Activated CD8-positive, alpha-beta T cell treated with anti-CD3 and anti-CD28 coated beads for 36 hours (primary cell): ENCODE measurements at regions not wholly inside any gene's neighbourhood (a gene's known extent, or its start where the extent isn't known, plus 50 kb on each side); places are given as distances from the start of the nearest gene placed in this dataset.
"Not testable (repeated sequence)": the region's sequence is repeated elsewhere in the genome, so short reads cannot be mapped to it uniquely, and the experiment has no call there.

Experiments used
- ATAC-seq: fragments of 200-7000 bp; cut with Tn5 transposase; one replicate; pipeline ENCODE4 v1.10.0; 2021; ENCODE audit warnings: mild to moderate bottlenecking, moderate library complexity
- CTCF ChIA-PET: fragments of 350-600 bp; sonication (Branson Sonifier 250); formaldehyde crosslinking; loops from one replicate; lab custom pipeline; 2021; ENCODE audit warnings: antibody characterized with exemption; lab: Charles Lee
- POLR2A ChIA-PET: fragments of 350-600 bp; sonication (Branson Sonifier 250); formaldehyde crosslinking; loops from one replicate; lab custom pipeline; 2021; ENCODE audit warnings: antibody characterized with exemption; lab: Charles Lee
- DNase-seq: peaks from one replicate; pipeline ENCODE4 v3.0.0-alpha.2; 2020
- H3K27ac Mint-ChIP-seq: one replicate; pipeline ENCODE4 v1.8.0; 2021; ENCODE audit warnings: mild to moderate bottlenecking, mixed read lengths
- H3K27me3 Mint-ChIP-seq: one replicate; pipeline ENCODE4 v1.8.0; 2021; ENCODE audit warnings: mixed read lengths
- H3K36me3 Mint-ChIP-seq: one replicate; pipeline ENCODE4 v1.8.0; 2021; ENCODE audit warnings: low read depth, mixed read lengths
- H3K4me1 Mint-ChIP-seq: one replicate; pipeline ENCODE4 v1.8.0; 2021; ENCODE audit warnings: low read depth, mixed read lengths
- H3K4me3 Mint-ChIP-seq: one replicate; pipeline ENCODE4 v1.8.0; 2021; ENCODE audit warnings: mild to moderate bottlenecking, moderate library complexity, mixed read lengths
- H3K9me3 Mint-ChIP-seq: one replicate; pipeline ENCODE4 v1.8.0; 2021; ENCODE audit warnings: mixed read lengths
- intact Hi-C: fragments of 100-400 bp; cut with micrococcal nuclease; formaldehyde crosslinking; loops from one replicate; pipeline ENCODE4 v1.10.0; 2022
- TF ChIP-seq, protein P1 (sequence below): fragments of 200-600 bp; IDR thresholded peaks from one replicate; pipeline ENCODE4 v1.8.0; 2022; ENCODE audit warnings: antibody characterized with exemption, mild to moderate bottlenecking

DNA sequence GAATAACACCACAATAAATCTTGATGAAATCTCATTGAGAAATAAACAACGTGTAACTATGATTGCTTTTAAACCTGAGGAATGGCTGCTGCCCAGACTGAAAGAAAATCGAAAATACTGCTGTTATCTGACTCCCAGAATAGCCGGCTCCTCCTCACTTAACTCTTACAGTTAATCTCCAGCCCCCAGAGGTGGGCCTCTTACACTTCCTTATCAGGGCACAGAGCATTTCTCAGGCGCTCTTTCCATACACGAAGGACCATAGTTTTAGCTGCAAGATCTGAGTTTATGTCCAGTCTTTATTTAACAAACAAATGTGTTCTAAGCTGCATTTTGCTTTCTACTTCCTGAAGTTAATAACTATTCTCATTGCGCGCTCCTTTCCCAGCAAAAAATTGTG lies 206.9 kb downstream of the MAP2K4 start:
- no peak for DNase-seq
- POLR2A ChIA-PET: no interaction called here
- no peaks in the 10 kb centered on the region for H3K9me3 Mint-ChIP-seq
- TF ChIP-seq, protein P1, sequence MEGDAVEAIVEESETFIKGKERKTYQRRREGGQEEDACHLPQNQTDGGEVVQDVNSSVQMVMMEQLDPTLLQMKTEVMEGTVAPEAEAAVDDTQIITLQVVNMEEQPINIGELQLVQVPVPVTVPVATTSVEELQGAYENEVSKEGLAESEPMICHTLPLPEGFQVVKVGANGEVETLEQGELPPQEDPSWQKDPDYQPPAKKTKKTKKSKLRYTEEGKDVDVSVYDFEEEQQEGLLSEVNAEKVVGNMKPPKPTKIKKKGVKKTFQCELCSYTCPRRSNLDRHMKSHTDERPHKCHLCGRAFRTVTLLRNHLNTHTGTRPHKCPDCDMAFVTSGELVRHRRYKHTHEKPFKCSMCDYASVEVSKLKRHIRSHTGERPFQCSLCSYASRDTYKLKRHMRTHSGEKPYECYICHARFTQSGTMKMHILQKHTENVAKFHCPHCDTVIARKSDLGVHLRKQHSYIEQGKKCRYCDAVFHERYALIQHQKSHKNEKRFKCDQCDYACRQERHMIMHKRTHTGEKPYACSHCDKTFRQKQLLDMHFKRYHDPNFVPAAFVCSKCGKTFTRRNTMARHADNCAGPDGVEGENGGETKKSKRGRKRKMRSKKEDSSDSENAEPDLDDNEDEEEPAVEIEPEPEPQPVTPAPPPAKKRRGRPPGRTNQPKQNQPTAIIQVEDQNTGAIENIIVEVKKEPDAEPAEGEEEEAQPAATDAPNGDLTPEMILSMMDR: no peak
- H3K4me1 Mint-ChIP-seq: no peaks in the 10 kb centered on the region
- CTCF ChIA-PET: no interaction called here
- no peak overlapping the region for H3K27ac Mint-ChIP-seq
- no peaks in the 10 kb centered on the region for H3K27me3 Mint-ChIP-seq
- no peak for ATAC-seq
- intact Hi-C loops: no loop called here
- no peak overlapping the region for H3K4me3 Mint-ChIP-seq
- no peaks in the 10 kb centered on the region for H3K36me3 Mint-ChIP-seq

DNA sequence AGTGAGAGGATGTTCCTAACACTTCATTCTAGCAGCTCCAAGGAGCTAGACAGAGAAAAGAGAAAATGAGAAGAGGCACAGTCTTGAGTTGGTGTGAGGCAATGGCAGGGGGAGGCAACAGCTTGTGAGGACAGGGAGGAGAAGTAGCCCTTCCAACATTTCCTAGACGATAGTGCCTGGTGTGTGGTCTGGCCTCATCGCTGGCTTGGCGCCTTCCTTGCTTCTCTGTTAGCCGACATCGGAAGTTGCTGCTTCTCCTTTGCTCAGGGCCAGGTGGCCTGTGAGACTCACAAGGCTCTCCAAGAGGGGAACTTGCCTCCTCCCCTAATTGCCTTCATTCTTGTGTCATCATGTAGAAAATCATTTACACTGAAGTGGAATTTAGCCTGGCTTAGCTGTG lies 208.7 kb downstream of the MAP2K4 start:
- DNase-seq (no peak), ATAC-seq (no peak)
- Mint-ChIP-seq H3K4me1 (no peaks in the 10 kb centered on the region), H3K27ac (no peak overlapping the region), H3K4me3 (no peak overlapping the region), H3K27me3 (no peaks in the 10 kb centered on the region), H3K36me3 (no peaks in the 10 kb centered on the region), H3K9me3 (no peaks in the 10 kb centered on the region)
- intact Hi-C loops: no loop called here
- TF ChIP-seq, protein P1: no peak
- ChIA-PET POLR2A (no interaction called here), CTCF (no interaction called here)

DNA sequence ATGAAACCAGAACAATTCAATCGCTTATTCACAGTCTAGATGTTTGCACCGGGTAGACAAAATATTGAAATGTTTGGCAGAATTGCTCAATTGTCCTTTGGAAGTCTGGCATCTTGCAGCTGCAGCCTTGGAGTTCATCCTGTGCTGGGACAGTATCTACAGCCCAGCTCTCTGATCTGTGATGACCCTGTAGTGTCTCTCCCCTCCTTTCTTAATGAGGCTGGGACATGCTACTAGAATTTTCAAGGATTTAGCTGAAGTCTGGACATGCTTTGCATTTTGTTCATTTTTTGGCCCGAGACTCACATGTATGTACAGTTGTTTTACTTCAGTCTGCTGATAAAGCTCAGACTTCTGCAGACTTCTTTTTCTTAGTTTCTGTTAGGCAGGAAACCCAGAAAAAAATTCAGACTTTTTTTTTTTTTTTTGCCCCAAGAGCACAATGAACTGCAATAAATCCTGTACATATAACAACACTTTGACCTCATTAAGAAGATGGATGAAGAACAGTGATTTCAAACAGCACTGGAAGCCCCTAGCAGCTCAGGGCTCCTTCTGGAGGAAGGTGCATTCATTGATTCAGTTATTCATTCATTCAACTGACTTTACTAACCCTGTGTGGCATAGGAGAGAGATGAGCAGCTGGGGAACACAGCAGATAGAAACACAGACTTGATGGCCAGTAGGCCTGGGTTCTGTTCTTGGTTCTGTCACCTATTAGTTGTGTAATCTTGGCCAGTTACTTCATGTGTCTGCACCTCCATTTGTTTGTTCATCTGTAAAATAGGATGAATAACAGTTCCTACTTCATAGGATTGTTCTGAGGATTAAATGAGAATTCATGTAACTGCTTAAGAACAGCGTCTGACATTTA lies 210.0 kb downstream of the MAP2K4 start:
- ChIA-PET CTCF (no interaction called here), POLR2A (interaction anchor here (0.6 kb wide), 1 partner anchor 58 kb away, joined by 3 read pairs; no protein-coding TSS in a partner anchor)
- no peak overlapping the region for H3K27ac Mint-ChIP-seq
- TF ChIP-seq, protein P1: no peak
- H3K9me3 Mint-ChIP-seq: no peaks in the 10 kb centered on the region
- no peak overlapping the region for H3K4me3 Mint-ChIP-seq
- no peaks in the 10 kb centered on the region for H3K4me1 Mint-ChIP-seq
- DNase-seq: no peak
- ATAC-seq: no peak
- intact Hi-C loops: no loop called here
- no peaks in the 10 kb centered on the region for H3K27me3 Mint-ChIP-seq
- H3K36me3 Mint-ChIP-seq: no peaks in the 10 kb centered on the region

DNA sequence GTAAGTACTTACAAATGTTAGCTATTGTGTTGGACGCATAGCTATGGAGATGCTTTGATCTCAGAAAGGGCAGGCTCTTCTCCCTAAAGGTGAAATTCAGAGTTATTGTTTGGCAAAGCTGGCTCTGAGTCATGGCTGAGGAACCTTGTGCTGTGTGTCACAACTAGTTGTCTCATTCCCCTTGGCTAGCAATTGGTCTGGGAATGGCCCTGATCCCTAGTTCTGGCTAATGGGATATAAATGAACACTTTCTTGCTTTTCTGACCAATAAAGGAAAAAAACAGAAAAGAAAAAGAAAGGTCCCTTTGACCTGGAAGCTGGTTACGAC lies 210.6 kb downstream of the MAP2K4 start:
- CTCF ChIA-PET: no interaction called here
- POLR2A ChIA-PET: interaction anchor here (0.6 kb wide), 1 partner anchor 57 kb away, joined by 3 read pairs; no protein-coding TSS in a partner anchor
- no peaks in the 10 kb centered on the region for H3K9me3 Mint-ChIP-seq
- no peaks in the 10 kb centered on the region for H3K27me3 Mint-ChIP-seq
- TF ChIP-seq, protein P1: no peak
- H3K36me3 Mint-ChIP-seq: no peaks in the 10 kb centered on the region
- intact Hi-C loops: no loop called here
- ATAC-seq: no peak
- DNase-seq: no peak
- H3K4me1 Mint-ChIP-seq: no peaks in the 10 kb centered on the region
- no peak overlapping the region for H3K27ac Mint-ChIP-seq
- no peak overlapping the region for H3K4me3 Mint-ChIP-seq

DNA sequence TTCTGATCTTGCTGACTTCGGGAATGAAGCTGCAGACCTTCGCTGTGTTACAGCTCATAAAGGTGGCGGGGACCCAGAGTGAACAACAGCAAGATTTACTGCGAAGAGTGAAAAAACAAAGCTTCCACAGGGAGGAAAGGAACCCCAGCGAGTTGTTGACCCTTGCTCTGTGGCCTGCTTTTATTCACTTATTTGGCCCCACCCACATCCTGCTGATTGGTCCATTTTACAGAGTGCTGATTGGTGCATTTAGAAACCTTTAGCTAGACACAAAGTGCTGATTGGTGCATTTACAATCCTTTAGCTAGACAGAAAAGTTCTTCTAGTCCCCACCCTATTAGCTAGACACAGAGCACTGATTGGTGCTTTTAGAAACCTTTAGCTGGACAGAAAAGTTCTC lies 218.3 kb downstream of the MAP2K4 start:
- H3K4me1 Mint-ChIP-seq, POLR2A ChIA-PET, H3K9me3 Mint-ChIP-seq, DNase-seq, H3K36me3 Mint-ChIP-seq, intact Hi-C loops, CTCF ChIA-PET, H3K27me3 Mint-ChIP-seq, ATAC-seq, H3K27ac Mint-ChIP-seq, H3K4me3 Mint-ChIP-seq: not testable (repeated sequence)
